HG03280 (cell line): ENCODE measurements at regions not wholly inside any gene's neighbourhood (a gene's known extent, or its start where the extent isn't known, plus 50 kb on each side); places are given as distances from the start of the nearest gene placed in this dataset.

Source experiments
- ATAC-seq: cut with Tn5 transposase; IDR thresholded peaks from one replicate; pipeline ENCODE4 v1.9.1; 2021; ENCODE audit warnings: mild to moderate bottlenecking, moderate library complexity; ENCODE audit not compliant: unreplicated experiment

DNA sequence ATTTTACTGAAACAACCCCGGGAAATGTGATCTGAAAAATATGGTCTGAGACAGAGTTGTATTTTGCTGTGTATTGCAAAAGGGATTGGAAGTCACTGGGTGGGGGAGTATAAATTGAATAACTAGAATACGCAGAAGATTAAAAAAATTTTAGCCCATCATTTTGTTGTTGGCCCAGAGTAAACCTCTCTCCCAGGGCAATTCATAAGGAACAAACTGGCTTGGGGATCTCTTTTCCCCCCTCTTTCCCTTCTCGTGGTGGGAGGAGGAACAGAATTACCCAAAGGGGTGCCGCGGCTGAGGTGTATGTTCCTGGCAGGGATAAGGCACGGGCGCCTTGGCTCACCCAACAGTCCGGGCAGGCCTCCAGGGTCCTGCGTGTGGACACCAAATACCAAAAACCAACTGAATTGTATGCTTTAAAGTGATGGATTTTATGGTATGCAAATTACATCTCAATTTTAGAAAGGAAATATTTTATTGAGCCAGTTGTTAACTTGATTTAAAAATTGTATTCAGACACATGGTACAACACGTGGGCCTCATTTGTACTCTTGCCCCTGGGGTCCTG lies 121.2 kb upstream of the SPRED2 start:
- ATAC-seq: no peak

DNA sequence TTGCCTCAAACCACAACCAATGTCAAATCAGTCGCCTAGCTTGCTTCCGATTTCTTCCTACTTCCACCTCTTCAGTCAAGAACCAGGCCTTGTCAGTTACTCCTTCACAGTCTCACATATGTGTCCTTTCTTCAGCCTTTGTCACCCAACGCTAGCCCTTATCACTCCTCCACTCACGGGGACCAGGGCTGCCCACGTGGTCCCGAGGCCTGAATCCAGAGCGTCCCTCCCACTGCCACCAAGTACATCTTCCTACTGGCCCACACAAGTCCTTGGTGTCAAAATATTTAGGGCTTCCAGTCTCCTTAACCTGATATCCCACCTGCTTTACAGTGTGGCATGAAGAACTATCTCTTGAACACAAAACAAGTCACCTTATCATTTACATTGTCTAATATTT lies 119.1 kb upstream of the SPRED2 start:
- ATAC-seq: no peak

DNA sequence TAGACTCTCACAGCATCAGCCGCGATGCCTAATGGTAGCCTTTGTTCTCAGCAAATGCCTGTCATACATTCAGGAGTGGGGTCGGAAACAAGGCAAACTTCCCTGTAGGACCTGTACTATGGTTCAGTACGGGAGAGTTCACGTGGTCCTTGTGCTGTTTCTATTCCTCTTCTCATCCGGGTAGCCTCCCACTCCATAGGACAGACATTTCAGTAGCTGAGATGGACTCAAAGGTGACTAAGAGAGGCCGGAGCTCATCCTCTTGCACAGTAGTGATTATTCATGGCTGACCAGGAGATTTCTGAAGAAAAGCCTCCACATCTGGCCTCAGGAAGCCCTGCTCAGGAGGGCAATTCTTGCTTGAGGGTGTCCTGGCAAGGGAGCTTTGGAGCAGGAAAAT lies 117.8 kb upstream of the SPRED2 start:
- ATAC-seq: no peak

DNA sequence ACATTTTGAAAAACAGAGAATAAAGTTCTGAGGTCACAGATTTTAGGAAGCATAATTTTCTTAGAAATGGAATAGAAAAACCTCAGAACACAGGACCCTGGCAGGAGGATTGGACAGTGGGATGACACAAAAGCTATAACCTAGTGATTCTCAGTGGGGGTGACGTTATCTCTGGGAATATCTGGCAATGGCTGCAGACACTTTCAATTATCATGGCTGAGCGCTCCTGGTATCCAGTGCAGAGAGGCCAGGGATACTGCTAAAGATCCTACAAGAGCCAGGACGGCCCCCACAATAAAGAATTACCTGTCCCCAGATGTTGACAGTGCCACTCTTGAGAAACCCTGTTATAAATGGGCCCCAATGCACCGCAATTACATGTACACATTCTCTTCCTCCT lies 117.2 kb upstream of the SPRED2 start:
- no peak for ATAC-seq

DNA sequence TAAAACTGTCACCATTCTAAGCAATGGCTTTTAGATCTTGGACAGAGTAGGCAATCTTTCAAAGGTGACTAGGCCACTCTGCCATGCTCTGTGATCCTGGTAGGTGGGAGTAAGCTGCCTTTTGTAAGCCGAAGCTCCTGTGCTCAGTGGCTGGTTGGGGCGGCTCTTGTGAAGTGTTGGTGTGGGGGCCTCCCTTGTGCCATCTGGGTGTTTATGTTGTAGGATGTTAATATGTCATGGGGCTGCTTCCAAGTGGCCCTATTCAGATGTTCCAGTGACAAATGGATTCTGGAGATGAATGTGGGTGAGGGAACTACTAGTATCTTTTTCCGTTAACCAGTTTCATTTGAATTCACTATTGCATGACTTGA lies 116.8 kb upstream of the SPRED2 start:
- ATAC-seq: no peak

DNA sequence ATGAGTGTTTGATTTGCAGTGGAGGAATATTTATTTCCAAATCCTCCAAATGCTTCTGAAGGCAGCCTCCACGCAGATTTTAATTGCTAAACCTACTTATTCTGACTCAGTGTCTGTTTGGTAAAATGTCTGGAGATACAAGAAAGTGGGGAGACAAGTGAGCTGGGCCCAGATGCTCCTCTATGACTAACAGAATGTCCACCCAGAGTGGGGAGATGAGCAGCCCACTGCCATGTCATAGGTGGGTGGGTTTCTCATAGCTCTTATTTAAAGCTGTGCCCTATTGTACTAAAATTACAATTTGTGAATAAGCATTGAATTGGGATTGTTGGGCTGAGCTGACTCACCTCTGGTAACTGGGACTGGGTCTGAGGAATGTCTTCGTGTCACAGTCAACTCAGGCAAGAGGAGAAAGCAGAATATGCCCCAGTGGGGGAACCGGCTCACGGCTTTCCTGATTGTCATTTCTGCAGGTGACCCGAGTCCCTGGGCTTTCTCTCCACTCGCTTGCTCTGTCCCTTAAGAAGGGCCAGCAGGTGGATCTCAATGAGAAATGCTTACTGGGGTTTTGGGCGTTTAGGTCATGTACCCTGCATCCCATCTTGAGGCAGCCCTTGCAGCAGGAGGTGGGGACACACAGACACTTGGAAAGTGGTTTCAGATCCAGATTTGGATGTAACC lies 116.3 kb upstream of the SPRED2 start:
- ATAC-seq: no peak

DNA sequence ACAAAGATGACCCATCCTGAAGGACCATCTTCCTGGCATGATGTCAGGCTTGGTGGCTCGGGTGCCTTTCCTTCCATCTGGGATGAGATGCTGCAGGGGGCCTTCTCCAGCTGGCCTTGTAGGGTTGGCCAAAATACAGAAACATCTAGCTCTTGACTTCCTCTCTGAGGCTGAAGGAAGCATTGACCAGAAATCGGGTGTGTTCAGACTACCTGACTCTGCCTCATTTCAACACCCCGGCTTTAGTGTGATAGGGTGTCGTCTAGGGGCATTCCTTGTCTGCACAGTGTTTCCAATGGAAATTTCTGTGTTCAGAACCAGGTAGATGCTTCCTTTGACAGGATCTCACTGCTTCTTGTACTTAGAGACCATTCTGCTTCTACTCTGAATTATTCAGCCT lies 115.7 kb upstream of the SPRED2 start:
- ATAC-seq: no peak

DNA sequence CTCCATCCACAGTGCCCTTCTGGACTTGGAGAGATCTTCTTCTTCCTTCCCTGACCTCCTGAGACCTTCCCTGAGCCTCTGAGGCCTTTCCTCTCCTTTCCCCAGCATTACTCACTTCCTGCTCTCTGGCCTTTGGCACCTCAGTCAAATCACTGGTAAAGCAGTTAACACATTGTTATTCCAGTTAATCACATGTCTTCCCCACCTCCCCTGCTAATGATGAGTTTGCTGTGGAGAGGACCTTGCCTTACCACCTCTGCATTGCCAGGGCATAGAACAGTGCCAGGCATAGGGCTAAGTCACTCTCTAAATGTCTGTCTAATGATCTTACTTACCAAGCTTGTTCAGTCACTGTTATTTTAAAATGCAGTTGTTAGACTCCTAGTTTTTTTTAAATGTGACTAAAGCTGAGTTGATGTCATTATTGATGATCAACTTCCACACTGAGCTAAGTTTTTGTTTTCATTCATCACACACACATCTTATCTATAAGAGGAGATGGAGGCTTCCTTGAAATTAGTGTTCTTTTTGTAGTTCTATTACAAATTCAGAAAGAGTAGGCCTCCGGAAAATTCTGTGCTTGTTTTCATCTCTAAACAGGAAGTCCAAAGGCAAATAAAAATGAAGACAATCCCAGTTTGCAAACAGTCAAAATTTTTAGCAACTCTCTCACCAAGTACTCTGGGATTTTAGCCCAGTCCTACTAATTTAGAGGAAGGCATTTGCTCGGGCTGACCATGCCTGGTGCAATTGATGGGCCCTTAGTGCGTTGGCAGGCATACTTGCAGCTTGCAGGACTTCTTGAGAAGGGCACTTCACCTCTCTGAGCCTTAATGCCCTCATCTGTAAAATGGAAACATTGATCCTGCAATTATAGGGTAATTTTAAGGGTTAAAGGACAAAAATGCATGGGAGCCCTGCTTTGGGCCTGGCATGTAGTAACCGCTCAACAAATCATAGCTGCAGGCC lies 113.7 kb upstream of the SPRED2 start:
- ATAC-seq: no peak

DNA sequence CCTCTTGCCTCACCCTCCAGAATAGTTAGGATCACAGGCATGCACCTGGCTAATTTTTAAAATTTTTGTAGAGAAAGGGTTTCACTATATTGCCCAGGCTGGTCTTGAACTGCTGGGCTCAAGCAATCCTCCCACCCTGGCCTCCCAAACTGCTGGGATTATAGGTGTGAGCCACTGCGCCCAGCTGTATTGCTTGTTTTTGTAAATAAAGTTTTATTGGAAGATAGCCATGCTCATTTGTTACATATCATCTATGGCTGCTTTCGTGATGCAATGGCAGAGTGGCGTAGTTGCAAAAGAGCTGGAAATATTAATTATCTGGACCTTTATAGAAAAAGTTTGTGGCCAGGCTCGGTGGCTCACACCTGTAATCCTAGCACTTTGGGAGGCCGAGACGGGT lies 109.4 kb upstream of the SPRED2 start:
- no peak for ATAC-seq

DNA sequence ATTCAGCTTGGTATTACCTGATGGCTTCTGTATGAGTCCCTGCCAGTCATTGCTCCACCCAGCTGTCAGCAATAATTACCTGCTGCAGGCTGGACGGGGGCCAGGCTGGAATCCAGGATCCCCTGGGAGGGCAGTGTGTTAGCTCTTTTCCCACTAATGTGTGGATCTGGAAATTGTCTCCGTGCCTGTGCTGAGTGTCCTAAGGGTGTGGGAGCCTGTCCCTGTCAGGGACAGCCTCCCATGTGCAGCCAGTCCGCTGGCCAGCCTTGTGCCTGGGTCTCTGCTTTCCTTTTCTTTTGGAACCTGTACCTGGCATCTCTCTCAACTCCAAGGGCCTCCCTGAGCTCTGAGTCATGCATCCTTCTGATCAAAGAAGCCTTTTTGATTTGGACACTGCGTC lies 107.2 kb upstream of the SPRED2 start:
- no peak for ATAC-seq

DNA sequence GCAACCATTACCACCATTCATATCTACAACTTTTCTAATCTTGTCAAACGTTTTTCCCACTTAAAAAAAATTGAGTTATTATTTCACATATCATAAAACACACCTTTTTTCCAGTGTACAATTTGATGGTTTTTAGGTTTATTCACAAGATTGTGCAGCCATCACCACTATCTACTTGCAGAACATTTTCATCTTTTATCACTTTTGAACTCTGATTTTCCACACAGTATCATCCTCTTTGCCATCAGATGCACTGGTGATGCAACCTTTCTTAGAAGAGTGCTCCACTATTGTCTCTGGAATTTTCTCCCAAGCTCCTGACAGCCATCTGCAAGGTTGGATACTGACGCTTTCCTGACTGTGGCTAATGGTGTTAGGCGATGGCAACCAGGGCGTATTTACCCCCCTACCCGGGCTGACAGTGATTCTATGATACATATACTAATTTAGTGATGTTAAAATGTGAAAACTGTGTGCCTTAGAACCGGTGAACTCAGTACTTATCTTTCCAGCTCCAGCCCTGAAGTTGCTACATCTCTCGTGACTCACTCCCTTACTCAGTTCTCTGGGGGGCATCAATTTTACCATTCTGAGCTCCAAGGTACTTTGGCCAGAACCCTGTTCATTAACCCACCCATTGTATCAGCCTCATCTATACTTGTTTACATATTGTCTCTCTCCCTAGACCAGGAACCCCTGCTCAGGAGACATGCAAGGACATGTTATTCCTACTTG lies 105.4 kb upstream of the SPRED2 start:
- ATAC-seq: no peak

DNA sequence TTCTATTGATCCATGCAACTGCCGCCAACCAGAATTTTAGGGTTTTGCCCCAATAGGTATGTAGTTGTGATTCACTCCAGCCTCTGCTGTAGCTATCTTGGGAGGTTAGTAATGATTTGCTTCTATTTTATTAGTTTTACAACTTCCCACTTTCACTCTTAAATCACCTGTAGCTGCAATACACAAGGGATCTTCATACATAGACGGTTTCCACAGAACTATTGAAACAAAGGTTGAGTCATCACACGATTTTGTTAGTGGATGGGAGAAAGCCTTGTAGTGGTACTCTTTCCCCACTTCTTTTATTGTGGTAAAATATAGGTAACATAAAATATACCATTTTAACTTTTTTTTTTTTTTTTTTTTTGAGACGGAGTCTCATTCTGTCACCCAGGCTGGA lies 104.2 kb upstream of the SPRED2 start:
- no peak for ATAC-seq

DNA sequence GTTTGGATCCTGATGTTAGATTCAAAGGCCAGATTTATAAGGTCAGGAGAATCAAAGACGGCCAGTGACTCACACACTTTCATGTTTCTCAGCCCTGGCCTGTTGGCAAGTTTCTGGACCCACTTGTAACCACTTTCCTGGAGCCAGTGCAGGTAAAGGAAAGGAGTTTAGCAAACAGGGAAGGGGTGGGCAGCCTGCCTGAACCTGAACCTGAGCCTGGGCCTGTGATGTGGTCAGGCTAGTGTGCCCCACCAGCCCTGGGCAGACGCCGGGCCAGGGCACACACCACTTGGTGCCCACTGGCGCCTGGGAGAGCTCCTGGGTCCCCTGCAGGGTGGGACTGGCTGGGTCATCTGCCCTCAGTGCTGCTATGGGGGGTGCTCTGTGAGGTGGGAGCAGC lies 100.5 kb upstream of the SPRED2 start:
- no peak for ATAC-seq

DNA sequence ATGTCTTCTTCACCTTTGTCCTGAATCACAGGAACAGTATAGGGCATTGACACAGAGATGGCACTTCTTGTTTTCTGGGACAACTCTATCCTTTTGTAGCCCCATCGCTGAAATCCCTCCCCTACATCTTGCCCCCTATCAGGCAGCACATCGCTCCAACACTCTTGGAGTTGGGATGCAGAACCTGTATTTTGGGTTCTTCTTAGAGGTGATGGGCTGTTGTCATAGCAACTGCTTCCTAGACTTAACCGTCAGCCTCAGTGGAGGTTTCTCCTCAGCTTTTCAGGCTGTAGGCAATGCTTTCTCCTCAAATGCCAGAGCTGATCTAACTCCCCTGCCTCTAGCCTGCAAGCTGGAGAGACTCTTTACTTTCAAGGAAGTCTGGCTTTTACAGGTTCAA lies 99.9 kb upstream of the SPRED2 start:
- no peak for ATAC-seq

DNA sequence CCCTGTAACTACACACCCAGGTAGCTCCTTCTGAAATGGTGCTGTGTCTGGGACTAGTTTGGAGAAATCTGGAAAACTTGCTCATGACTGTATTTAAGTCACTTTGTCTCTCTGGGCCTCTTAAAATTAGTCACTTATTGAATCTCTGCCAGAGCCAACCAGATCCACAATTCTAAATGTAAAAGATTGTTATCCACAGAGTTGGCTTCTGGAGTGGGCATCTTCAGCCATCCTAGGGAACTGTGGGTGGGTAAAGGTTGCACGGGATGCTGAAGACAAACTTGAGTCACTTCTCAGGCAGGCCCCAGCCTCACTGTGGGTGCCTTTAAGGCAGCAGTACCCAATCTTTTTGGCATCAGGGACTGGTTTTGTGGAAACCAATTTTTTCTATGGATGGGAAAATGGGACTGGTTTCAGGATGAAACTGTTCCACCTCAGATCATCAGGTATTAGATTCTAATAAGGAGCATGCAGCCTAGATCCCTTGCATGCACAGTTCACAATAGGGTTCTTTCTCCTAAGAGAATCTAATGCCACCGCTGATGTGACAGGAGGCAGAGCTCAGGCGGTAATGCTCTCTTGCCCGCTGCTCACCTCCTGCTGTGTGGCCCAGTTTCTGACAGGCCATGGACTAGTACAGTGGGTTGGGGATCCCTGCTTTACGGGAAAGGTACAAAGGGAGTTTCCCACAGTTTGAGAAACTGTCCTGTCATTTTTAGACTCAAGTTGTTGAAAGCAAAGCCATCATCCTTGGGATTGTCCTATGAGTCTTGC lies 98.3 kb upstream of the SPRED2 start:
- no peak for ATAC-seq

DNA sequence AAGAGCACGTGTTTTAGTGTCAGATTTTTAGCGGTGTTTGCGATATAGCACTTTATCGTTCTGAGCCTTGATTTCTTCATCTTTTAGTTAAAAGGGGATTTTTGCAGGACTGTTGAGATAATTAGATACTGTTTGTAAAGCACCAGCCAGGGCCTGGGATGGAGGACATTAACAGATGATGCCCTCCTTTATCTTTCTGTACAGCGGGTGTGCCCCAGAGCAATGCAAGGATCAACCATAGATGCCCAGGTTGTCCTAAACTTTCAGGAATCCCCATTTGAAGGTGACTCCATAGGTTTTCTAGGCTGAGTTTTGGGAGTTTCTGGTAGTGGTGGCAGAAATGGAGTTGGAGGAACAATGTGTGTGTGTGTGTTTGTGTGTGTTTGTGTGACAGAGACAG lies 97.0 kb upstream of the SPRED2 start:
- ATAC-seq: no peak

DNA sequence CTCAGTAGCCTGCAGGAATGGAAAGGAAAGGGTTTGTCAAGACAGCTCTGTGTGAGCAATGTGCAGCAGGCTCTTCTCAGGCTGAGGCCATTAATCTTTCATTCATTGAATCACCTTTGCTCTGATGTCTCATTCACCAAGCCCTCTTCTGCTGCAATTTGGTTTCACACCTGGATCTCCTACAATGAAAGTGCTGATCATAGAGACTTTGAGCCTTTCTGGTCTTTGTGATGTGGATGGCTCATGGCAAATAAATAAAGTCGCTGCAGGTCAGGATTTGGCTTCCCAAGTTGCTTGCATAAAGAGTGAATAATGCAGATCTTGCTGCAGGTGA lies 95.8 kb upstream of the SPRED2 start:
- ATAC-seq: no peak

DNA sequence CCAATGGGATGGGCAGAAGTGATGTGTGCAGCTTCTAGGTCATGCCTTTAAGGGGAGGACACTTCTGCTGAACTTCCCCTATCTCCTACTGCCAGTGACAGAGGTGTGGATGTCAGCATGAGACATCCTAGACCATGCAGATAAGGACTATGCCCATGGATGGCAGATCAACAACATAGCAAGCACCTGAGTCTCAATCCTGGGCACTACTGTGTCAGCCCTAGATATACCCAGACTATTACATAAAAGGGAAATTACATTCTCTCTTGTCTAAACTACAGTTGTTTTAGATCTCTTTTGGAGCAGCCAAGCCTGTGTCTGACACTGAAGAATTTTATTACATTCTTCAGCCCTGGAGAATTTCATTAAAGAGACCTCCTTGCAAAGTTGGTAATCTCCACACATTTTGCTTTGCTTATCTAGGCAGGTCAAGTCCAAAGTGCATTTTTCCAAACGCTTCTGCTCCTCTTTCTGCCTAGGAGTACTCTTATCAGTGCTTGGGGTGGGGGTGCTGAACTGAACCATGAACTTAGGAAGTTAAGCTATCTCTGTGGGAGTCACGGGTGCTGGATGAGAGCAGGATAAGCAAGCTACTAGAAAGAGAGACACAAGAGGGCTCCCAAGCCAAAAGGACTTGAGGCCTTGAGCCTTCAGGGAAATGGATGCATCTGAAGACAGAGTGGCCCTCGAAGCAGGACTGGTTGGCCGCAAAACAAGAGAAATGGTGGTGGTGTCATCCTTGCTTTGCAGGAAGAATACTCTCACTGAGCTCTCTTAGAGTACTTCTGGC lies 95.2 kb upstream of the SPRED2 start:
- no peak for ATAC-seq

DNA sequence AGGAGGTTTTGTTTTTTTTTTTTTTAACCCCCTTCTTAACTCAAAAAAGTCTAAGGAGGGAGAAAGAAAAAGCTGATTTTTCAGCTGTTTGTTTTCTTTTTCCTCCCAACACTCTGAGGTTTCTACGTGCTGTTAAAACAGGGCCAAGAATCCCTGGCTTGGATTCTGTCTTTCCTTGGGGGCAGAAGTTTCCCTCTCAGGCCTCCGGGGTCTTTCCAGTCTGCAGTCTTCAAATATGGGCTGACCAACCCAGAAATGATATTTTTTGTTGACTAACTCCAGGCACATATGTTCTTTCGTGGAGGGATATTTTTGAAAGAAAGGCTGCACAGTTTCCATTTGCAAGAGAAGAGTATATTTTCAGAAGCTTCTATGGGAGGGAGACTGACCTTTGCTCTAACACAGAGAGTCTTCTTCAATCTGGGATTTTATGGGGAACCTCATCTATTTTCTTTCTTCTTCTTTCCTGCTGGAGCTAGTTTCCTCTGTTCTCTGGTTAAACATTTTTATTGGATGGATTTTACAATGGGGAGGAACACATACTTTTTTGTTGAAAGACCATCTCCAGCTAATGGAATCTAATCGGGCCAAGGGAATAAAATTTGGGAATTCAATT lies 93.3 kb upstream of the SPRED2 start:
- no peak for ATAC-seq

DNA sequence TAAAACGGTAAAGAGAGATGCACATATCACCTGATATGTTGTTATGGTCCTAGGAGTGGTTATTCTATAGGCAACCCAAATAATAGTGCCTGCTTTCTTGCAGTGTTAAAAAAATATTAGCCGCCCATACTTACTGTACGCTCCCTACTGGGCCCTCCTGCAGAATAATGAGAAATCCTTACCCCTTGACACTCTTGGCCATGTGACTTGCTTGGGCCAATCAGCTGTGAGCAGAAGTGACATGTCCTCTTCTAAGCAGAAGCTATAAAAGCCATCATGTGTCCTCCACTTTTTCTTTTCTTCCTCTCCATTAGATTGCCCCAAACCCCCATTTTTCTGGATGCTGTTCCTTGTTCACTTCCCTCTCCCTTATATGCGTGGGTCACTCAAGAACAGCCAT lies 90.5 kb upstream of the SPRED2 start:
- no peak for ATAC-seq
